DOHH2 (cell line): ENCODE measurements at regions not wholly inside any gene's neighbourhood (a gene's known extent, or its start where the extent isn't known, plus 50 kb on each side); places are given as distances from the start of the nearest gene placed in this dataset.

ENCODE experiments used
- H3F3A ChIP-seq: fragments of 200-600 bp; sonication (generic), shearing (Covaris generic); 2 replicates; pipeline ENCODE4 v1.6.0; 2016; ENCODE audit warnings: antibody characterized with exemption, mild to moderate bottlenecking; ENCODE audit not compliant: control insufficient read depth, insufficient read depth
- H3K27ac ChIP-seq: fragments of 200-600 bp; sonication (generic); 2 replicates; pipeline ENCODE4 v1.5.1; 2014; ENCODE audit warnings: low read depth, mild to moderate bottlenecking, low read length, moderate library complexity
- H3K27me3 ChIP-seq: fragments of 200-600 bp; sonication (generic); 2 replicates; pipeline ENCODE4 v1.6.1; 2014; ENCODE audit warnings: mild to moderate bottlenecking, low read length, mixed read lengths; ENCODE audit not compliant: control insufficient read depth
- H3K36me3 ChIP-seq: fragments of 200-600 bp; sonication (generic); 2 replicates; pipeline ENCODE4 v1.6.1; 2014; ENCODE audit warnings: mild to moderate bottlenecking, low read length, moderate library complexity, mixed read lengths; ENCODE audit not compliant: control insufficient read depth
- H3K4me1 ChIP-seq: fragments of 200-600 bp; sonication (generic); 2 replicates; pipeline ENCODE4 v1.6.1; 2014; ENCODE audit warnings: mild to moderate bottlenecking, low read length, mixed read lengths; ENCODE audit not compliant: control insufficient read depth
- H3K4me2 ChIP-seq: fragments of 200-600 bp; sonication (generic); 2 replicates; pipeline ENCODE4 v1.6.0; 2014; ENCODE audit warnings: mild to moderate bottlenecking, low read length, moderate library complexity
- H3K4me3 ChIP-seq: fragments of 200-600 bp; sonication (generic); 2 replicates; pipeline ENCODE4 v1.5.1; 2014; ENCODE audit warnings: mild to moderate bottlenecking, low read length, mixed read lengths
- H3K79me2 ChIP-seq: fragments of 200-600 bp; sonication (generic); 2 replicates; pipeline ENCODE4 v1.6.1; 2014; ENCODE audit warnings: mild to moderate bottlenecking, low read length, mixed read lengths; ENCODE audit not compliant: control insufficient read depth
- H3K9me2 ChIP-seq: fragments of 200-600 bp; sonication (generic); replicated peaks from 2 replicates; pipeline ENCODE4 v1.6.1; 2014; ENCODE audit warnings: mild to moderate bottlenecking, low read length, mixed read lengths; ENCODE audit not compliant: control insufficient read depth
- H3K9me3 ChIP-seq: fragments of 200-600 bp; sonication (generic); 2 replicates; pipeline ENCODE4 v1.6.1; 2014; ENCODE audit warnings: antibody characterized with exemption, low read length, mixed read lengths; ENCODE audit not compliant: control insufficient read depth, insufficient read depth
- H4K20me1 ChIP-seq: fragments of 200-600 bp; sonication (generic); 2 replicates; pipeline ENCODE4 v1.6.0; 2014; ENCODE audit warnings: low read depth, mild to moderate bottlenecking, antibody characterized with exemption, low read length, moderate library complexity; ENCODE audit not compliant: control insufficient read depth, insufficient read depth
- CTCF ChIP-seq: fragments of 200-600 bp; sonication (generic); IDR thresholded peaks from one replicate; pipeline ENCODE4 v1.5.1; 2014; ENCODE audit warnings: antibody characterized with exemption, mild to moderate bottlenecking, low read depth, low read length; ENCODE audit not compliant: poor library complexity, severe bottlenecking
- EZH2phosphoT487 ChIP-seq: fragments of 200-600 bp; sonication (generic); IDR thresholded peaks from 2 replicates; pipeline ENCODE4 v1.6.1; 2017; ENCODE audit warnings: borderline replicate concordance, mild to moderate bottlenecking, antibody characterized with exemption, low read length, moderate library complexity, mixed read lengths

GRCh38 chr11:105203569-105204240 lies 64.1 kb upstream of the CARD18 start:
- no peaks in the 10 kb centered on the region for H3K79me2 ChIP-seq
- no peaks in the 10 kb centered on the region for H3K27me3 ChIP-seq
- no peaks in the 10 kb centered on the region for H3F3A ChIP-seq
- H3K4me1 ChIP-seq, result no peaks in the 10 kb centered on the region
- H3K9me2 ChIP-seq, result no peaks in the 10 kb centered on the region
- H4K20me1 ChIP-seq, result no peaks in the 10 kb centered on the region
- no peak for TF ChIP-seq CTCF
- TF ChIP-seq EZH2phosphoT487, result no peak
- H3K27ac ChIP-seq, result no peak overlapping the region
- H3K9me3 ChIP-seq, result no peaks in the 10 kb centered on the region
- H3K4me2 ChIP-seq, result no peak overlapping the region
- no peaks in the 10 kb centered on the region for H3K36me3 ChIP-seq
- H3K4me3 ChIP-seq, result no peak overlapping the region

GRCh38 chr11:105202844-105203548 lies 63.4 kb upstream of the CARD18 start:
- no peaks in the 10 kb centered on the region for H3K4me1 ChIP-seq
- no peaks in the 10 kb centered on the region for H3F3A ChIP-seq
- no peak overlapping the region for H3K4me3 ChIP-seq
- no peaks in the 10 kb centered on the region for H3K9me2 ChIP-seq
- TF ChIP-seq EZH2phosphoT487, result no peak
- no peak for TF ChIP-seq CTCF
- H3K9me3 ChIP-seq, result no peaks in the 10 kb centered on the region
- no peaks in the 10 kb centered on the region for H3K79me2 ChIP-seq
- no peaks in the 10 kb centered on the region for H3K36me3 ChIP-seq
- no peak overlapping the region for H3K27ac ChIP-seq
- H3K4me2 ChIP-seq, result no peak overlapping the region
- no peaks in the 10 kb centered on the region for H3K27me3 ChIP-seq
- H4K20me1 ChIP-seq, result no peaks in the 10 kb centered on the region

- Histone ChIP-seq H4K20me1 (no peaks in the 10 kb centered on the region), H3K4me2 (no peak overlapping the region), H3K27ac (no peak overlapping the region), H3F3A (no peaks in the 10 kb centered on the region), H3K4me1 (no peaks in the 10 kb centered on the region), H3K9me3 (no peaks in the 10 kb centered on the region), H3K27me3 (no peaks in the 10 kb centered on the region), H3K4me3 (no peak overlapping the region), H3K9me2 (no peaks in the 10 kb centered on the region), H3K79me2 (no peaks in the 10 kb centered on the region), H3K36me3 (no peaks in the 10 kb centered on the region)
- TF ChIP-seq CTCF (no peak), EZH2phosphoT487 (no peak)
Observed at GRCh38 chr11:105202422-105202821, 62.9 kb upstream of the CARD18 start.
